ENCODE measurements at regions not wholly inside any gene's neighbourhood (a gene's known extent, or its start where the extent isn't known, plus 50 kb on each side); places are given as distances from the start of the nearest gene placed in this dataset.

- DNase-seq (ENCODE audit: extremely low read depth in 1 of 4, low spot score in 3 of 4) = no peak
- Histone ChIP-seq H3K9me1 (ENCODE audit: control insufficient read depth, insufficient read depth, low read length) (no peaks in the 10 kb centered on the region), H3K9me3 (replicated peaks; ENCODE audit: control insufficient read depth, insufficient read depth, low read depth, low read length) (no peaks in the 10 kb centered on the region), H2AFZ (ENCODE audit: low read depth, low read length) (no peak overlapping the region), H3K27me3 (ENCODE audit: control insufficient read depth in 2 of 2, insufficient read depth in 2 of 2, low read length in 2 of 2) (peaks cover 0 to 3% of the 10 kb centered on the region in 2 experiments; a peak in 1 of 5 replicates), H3K79me2 (ENCODE audit: control insufficient read depth, insufficient read depth, low read length) (no peaks in the 10 kb centered on the region), H3K36me3 (ENCODE audit: control insufficient read depth, insufficient read depth, low read length) (no peaks in the 10 kb centered on the region), H3K4me3 (no peak overlapping the region), H3K27ac (ENCODE audit: extremely low read depth, low read depth, low read length) (no peak overlapping the region), H4K20me1 (replicated peaks; ENCODE audit: control insufficient read depth, insufficient read depth, low read length) (no peaks in the 10 kb centered on the region), H3K4me1 (replicated peaks in 1 of 2; ENCODE audit: control insufficient read depth in 2 of 2, insufficient read depth in 2 of 2, low read length in 2 of 2) (no peaks in the 10 kb centered on the region), H3K9ac (ENCODE audit: insufficient read depth in 1 of 2, low read depth in 2 of 2, low read length in 2 of 2) (no peak overlapping the region), H3K4me2 (ENCODE audit: insufficient read depth, low read length) (no peak overlapping the region)
- no TSS peak for BruUV-seq (replicated peaks)
- intact Hi-C loops (cut with micrococcal nuclease) = no loop called here
- FAIRE-seq = no peak
- in situ Hi-C loops (cut with MboI) = no loop called here
- no peak for TF ChIP-seq SAFB (IDR thresholded peaks at IDR 0.05; ENCODE audit: borderline replicate concordance, low read depth, low read length)
- TF ChIP-seq ID3 (CRISPR knock-in tag; IDR thresholded peaks at IDR 0.05) = no peak
- no peak for TF ChIP-seq ID3 (tag; IDR thresholded peaks at IDR 0.05)
- TF ChIP-seq USF1 (CRISPR knock-in tag; IDR thresholded peaks at IDR 0.05) = no peak
- TF ChIP-seq BRCA1 (IDR thresholded peaks at IDR 0.05) = no peak
- no peak for TF ChIP-seq BRCA1 (CRISPR knock-in tag; IDR thresholded peaks at IDR 0.05)
- TF ChIP-seq ZNF518B (CRISPR knock-in tag; IDR thresholded peaks at IDR 0.05) = no peak
- ChIA-PET POLR2A (no interaction called here), CTCF (ENCODE audit: low intra/inter-chr PET ratio) (no interaction called here)
- 3% methylated on average over 7 of the region's 7 CpGs for WGBS (ENCODE audit: insufficient coverage, low coverage, missing lambda C conversion rate)
- no peak for ATAC-seq
Observed at GRCh38 chr2:237258116-237258515, 155.8 kb downstream of the COL6A3 start.
